ENCODE measurements at regions not wholly inside any gene's neighbourhood (a gene's known extent, or its start where the extent isn't known, plus 50 kb on each side); places are given as distances from the start of the nearest gene placed in this dataset.

DNA sequence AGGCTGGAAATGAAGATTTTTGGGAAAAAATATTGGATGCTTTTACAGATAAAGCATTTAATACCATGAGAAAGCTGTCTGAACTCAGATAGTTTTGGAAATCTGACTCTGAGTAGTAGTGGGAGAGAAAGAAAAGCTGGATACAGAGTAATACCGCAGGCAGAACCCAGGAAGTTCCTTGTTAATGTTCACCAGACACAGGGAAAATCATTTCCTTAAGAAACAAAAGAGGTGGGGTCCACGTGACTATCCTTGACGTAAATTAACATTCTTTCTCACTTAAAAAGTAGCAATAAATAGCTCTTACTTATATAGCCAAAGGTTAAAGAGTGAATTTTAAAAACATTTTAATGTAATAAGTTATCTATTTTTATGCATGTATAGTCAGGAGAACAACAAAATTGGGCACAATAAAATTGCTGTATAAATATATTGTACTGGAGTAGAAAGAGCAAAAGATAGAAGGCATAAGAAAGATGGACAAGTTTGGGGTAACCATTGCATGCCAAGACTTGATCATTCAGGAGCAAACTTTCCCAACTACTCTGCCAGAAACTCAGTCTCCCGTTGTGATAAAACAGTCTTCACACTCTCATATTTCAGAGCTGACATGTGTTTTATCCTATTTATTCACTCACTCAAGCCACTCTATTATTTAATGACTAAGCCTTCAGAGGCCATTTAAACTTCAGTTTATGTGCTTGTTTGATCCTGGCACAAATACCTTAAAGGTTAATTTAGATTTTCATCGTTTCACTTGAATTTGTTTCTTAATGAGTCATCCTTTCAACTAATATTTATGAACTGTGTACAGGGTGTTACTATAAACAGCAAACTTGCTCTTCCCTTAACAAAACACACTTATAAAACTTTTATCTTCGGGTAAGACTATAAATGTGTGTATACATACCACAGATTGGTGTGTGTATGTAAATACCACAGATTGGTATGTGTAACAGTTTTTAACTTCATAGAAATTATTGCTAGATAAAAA is 143.1 kb downstream of the GNAI1 start (continued):
- TF ChIP-seq RARB (CRISPR knock-in tag; IDR thresholded peaks at IDR 0.05), result 0 out of 2 replicates have a peak, but pooled peaks have one; percentile 30
- TF ChIP-seq FOSB (CRISPR knock-in tag; IDR thresholded peaks at IDR 0.05), result no peak
- no peak for TF ChIP-seq EHMT2 (IDR thresholded peaks at IDR 0.05; ENCODE audit: low read depth)
- TF ChIP-seq CBX2 (IDR thresholded peaks at IDR 0.05; ENCODE audit: borderline replicate concordance, low read depth), result no peak
- peak; percentile 75 for TF ChIP-seq HOXB13 (CRISPR knock-in tag; IDR thresholded peaks at IDR 0.05; ENCODE audit: low read depth)
- TF ChIP-seq, protein P1, sequence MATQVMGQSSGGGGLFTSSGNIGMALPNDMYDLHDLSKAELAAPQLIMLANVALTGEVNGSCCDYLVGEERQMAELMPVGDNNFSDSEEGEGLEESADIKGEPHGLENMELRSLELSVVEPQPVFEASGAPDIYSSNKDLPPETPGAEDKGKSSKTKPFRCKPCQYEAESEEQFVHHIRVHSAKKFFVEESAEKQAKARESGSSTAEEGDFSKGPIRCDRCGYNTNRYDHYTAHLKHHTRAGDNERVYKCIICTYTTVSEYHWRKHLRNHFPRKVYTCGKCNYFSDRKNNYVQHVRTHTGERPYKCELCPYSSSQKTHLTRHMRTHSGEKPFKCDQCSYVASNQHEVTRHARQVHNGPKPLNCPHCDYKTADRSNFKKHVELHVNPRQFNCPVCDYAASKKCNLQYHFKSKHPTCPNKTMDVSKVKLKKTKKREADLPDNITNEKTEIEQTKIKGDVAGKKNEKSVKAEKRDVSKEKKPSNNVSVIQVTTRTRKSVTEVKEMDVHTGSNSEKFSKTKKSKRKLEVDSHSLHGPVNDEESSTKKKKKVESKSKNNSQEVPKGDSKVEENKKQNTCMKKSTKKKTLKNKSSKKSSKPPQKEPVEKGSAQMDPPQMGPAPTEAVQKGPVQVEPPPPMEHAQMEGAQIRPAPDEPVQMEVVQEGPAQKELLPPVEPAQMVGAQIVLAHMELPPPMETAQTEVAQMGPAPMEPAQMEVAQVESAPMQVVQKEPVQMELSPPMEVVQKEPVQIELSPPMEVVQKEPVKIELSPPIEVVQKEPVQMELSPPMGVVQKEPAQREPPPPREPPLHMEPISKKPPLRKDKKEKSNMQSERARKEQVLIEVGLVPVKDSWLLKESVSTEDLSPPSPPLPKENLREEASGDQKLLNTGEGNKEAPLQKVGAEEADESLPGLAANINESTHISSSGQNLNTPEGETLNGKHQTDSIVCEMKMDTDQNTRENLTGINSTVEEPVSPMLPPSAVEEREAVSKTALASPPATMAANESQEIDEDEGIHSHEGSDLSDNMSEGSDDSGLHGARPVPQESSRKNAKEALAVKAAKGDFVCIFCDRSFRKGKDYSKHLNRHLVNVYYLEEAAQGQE (IDR thresholded peaks at IDR 0.05), result no peak
- TF ChIP-seq EP300 (IDR thresholded peaks at IDR 0.05), result peak; percentile 40 to 47; a peak in 2 of 5 replicates
- peak; percentile 26 for TF ChIP-seq ZFP36 (IDR thresholded peaks at IDR 0.05; ENCODE audit: borderline replicate concordance, partially characterized antibody)
- TF ChIP-seq, protein P2, sequence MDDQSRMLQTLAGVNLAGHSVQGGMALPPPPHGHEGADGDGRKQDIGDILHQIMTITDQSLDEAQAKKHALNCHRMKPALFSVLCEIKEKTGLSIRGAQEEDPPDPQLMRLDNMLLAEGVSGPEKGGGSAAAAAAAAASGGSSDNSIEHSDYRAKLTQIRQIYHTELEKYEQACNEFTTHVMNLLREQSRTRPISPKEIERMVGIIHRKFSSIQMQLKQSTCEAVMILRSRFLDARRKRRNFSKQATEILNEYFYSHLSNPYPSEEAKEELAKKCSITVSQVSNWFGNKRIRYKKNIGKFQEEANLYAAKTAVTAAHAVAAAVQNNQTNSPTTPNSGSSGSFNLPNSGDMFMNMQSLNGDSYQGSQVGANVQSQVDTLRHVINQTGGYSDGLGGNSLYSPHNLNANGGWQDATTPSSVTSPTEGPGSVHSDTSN (IDR thresholded peaks at IDR 0.05), result no peak
- no peak for TF ChIP-seq HEYL (CRISPR knock-in tag; IDR thresholded peaks at IDR 0.05)
- no peak for TF ChIP-seq CBX8 (IDR thresholded peaks at IDR 0.05)
- peak; percentile 1; the same call in 1 of the 2 replicates for TF ChIP-seq FOXS1 (CRISPR knock-in tag; IDR thresholded peaks at IDR 0.05)
- TF ChIP-seq, protein P3, sequence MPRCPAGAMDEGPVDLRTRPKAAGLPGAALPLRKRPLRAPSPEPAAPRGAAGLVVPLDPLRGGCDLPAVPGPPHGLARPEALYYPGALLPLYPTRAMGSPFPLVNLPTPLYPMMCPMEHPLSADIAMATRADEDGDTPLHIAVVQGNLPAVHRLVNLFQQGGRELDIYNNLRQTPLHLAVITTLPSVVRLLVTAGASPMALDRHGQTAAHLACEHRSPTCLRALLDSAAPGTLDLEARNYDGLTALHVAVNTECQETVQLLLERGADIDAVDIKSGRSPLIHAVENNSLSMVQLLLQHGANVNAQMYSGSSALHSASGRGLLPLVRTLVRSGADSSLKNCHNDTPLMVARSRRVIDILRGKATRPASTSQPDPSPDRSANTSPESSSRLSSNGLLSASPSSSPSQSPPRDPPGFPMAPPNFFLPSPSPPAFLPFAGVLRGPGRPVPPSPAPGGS (IDR thresholded peaks at IDR 0.05), result no peak
- TF ChIP-seq, protein P4, sequence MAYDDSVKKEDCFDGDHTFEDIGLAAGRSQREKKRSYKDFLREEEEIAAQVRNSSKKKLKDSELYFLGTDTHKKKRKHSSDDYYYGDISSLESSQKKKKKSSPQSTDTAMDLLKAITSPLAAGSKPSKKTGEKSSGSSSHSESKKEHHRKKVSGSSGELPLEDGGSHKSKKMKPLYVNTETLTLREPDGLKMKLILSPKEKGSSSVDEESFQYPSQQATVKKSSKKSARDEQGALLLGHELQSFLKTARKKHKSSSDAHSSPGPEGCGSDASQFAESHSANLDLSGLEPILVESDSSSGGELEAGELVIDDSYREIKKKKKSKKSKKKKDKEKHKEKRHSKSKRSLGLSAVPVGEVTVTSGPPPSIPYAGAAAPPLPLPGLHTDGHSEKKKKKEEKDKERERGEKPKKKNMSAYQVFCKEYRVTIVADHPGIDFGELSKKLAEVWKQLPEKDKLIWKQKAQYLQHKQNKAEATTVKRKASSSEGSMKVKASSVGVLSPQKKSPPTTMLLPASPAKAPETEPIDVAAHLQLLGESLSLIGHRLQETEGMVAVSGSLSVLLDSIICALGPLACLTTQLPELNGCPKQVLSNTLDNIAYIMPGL (CRISPR knock-in tag; IDR thresholded peaks at IDR 0.05; ENCODE audit: borderline replicate concordance), result no peak
- TF ChIP-seq, protein P5, sequence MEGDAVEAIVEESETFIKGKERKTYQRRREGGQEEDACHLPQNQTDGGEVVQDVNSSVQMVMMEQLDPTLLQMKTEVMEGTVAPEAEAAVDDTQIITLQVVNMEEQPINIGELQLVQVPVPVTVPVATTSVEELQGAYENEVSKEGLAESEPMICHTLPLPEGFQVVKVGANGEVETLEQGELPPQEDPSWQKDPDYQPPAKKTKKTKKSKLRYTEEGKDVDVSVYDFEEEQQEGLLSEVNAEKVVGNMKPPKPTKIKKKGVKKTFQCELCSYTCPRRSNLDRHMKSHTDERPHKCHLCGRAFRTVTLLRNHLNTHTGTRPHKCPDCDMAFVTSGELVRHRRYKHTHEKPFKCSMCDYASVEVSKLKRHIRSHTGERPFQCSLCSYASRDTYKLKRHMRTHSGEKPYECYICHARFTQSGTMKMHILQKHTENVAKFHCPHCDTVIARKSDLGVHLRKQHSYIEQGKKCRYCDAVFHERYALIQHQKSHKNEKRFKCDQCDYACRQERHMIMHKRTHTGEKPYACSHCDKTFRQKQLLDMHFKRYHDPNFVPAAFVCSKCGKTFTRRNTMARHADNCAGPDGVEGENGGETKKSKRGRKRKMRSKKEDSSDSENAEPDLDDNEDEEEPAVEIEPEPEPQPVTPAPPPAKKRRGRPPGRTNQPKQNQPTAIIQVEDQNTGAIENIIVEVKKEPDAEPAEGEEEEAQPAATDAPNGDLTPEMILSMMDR (IDR thresholded peaks at IDR 0.05), result no peak
- peak; percentile 56 for TF ChIP-seq FOSL2 (IDR thresholded peaks at IDR 0.05)
- TF ChIP-seq FOSL2 (CRISPR knock-in tag; IDR thresholded peaks at IDR 0.05), result peak; percentile 97

Small RNA genes lying in the stretch of these regions (small RNA-seq; reads per million reads assigned to genes)
- gene RN7SL35P (0 reads per million in 6 experiments), gene SNRPBP1 (0 reads per million in 6 experiments)

Data from A549 (cell line).